ENCODE measurements at regions not wholly inside any gene's neighbourhood (a gene's known extent, or its start where the extent isn't known, plus 50 kb on each side); places are given as distances from the start of the nearest gene placed in this dataset.

DNA sequence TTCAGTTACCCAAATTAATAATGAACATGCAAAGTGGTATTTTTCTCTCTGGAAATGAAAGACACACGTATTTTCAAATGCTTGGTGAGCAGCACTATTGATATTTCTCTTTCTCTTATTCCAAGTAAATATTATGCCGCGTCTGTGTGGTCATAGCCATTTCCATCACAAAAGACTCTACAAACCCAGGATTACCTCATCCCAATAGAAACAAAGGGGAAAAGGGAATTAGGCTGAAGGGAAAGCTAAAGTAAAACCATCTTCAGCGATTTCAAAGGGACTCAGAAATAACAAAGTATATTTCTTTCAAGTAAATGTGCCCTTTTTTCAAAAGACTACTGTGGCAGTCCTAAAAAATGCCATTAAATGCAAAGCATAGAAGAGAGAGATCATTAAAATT lies 62.0 kb upstream of the FST start:
- TF ChIP-seq, protein P1, sequence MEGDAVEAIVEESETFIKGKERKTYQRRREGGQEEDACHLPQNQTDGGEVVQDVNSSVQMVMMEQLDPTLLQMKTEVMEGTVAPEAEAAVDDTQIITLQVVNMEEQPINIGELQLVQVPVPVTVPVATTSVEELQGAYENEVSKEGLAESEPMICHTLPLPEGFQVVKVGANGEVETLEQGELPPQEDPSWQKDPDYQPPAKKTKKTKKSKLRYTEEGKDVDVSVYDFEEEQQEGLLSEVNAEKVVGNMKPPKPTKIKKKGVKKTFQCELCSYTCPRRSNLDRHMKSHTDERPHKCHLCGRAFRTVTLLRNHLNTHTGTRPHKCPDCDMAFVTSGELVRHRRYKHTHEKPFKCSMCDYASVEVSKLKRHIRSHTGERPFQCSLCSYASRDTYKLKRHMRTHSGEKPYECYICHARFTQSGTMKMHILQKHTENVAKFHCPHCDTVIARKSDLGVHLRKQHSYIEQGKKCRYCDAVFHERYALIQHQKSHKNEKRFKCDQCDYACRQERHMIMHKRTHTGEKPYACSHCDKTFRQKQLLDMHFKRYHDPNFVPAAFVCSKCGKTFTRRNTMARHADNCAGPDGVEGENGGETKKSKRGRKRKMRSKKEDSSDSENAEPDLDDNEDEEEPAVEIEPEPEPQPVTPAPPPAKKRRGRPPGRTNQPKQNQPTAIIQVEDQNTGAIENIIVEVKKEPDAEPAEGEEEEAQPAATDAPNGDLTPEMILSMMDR (optimal IDR thresholded peaks at IDR 0.05 in 1 of 3, IDR thresholded peaks at IDR 0.05 in 1 of 3, conservative IDR thresholded peaks at IDR 0.05 in 1 of 3; ENCODE audit: extremely low read depth in 1 of 3, insufficient read depth in 2 of 3, low read length in 3 of 3) = no peak
- no peak for TF ChIP-seq EZH2 (IDR thresholded peaks at IDR 0.05; ENCODE audit: low read length)

Measured in keratinocyte (primary cell).